Activated CD8-positive, alpha-beta memory T cell treated with anti-CD3 and anti-CD28 coated beads, Interleukin-2, amount 10 ng/mL, durations not matched to agents 7 days and 5 days (primary cell): ENCODE measurements at regions not wholly inside any gene's neighbourhood (a gene's known extent, or its start where the extent isn't known, plus 50 kb on each side); places are given as distances from the start of the nearest gene placed in this dataset.

Experiments
- ATAC-seq: fragments of 150-1000 bp; cut with Tn5 transposase; one replicate; pipeline ENCODE4 v1.10.0; 2021; ENCODE audit warnings: moderate library complexity
- CTCF ChIA-PET: fragments of 350-600 bp; sonication (Branson Sonifier 250); formaldehyde crosslinking; loops from one replicate; lab custom pipeline; 2021; ENCODE audit warnings: antibody characterized with exemption; lab: Charles Lee
- DNase-seq: peaks from one replicate; pipeline ENCODE4 v3.0.0-alpha.2; 2020
- H3K27ac Mint-ChIP-seq: one replicate; pipeline ENCODE4 v1.8.0; 2021; ENCODE audit warnings: mild to moderate bottlenecking, mixed read lengths
- H3K27me3 Mint-ChIP-seq: one replicate; pipeline ENCODE4 v1.8.0; 2021; ENCODE audit warnings: mixed read lengths
- H3K36me3 Mint-ChIP-seq: one replicate; pipeline ENCODE4 v1.8.0; 2021; ENCODE audit warnings: mild to moderate bottlenecking, mixed read lengths
- H3K4me1 Mint-ChIP-seq: one replicate; pipeline ENCODE4 v1.8.0; 2021; ENCODE audit warnings: mixed read lengths
- H3K4me3 Mint-ChIP-seq: one replicate; pipeline ENCODE4 v1.8.0; 2021; ENCODE audit warnings: mild to moderate bottlenecking, moderate library complexity, mixed read lengths
- H3K9me3 Mint-ChIP-seq: one replicate; pipeline ENCODE4 v1.8.0; 2022; ENCODE audit warnings: low read depth, mixed read lengths

GRCh38 chr9:23117616-23118015 is 671.0 kb downstream of the DMRTA1 start:
- Mint-ChIP-seq H3K36me3 (no peaks in the 10 kb centered on the region), H3K9me3 (peaks cover 1% of the 10 kb centered on the region), H3K4me1 (no peaks in the 10 kb centered on the region), H3K27me3 (no peaks in the 10 kb centered on the region), H3K27ac (no peak overlapping the region), H3K4me3 (no peak overlapping the region)
- no peak for ATAC-seq
- CTCF ChIA-PET, result no interaction called here
- no peak for DNase-seq

- no peak overlapping the region for H3K27ac Mint-ChIP-seq
- CTCF ChIA-PET, result no interaction called here
- DNase-seq, result no peak
- H3K4me3 Mint-ChIP-seq, result no peak overlapping the region
- no peak for ATAC-seq
- no peaks in the 10 kb centered on the region for H3K36me3 Mint-ChIP-seq
- no peaks in the 10 kb centered on the region for H3K9me3 Mint-ChIP-seq
- no peaks in the 10 kb centered on the region for H3K27me3 Mint-ChIP-seq
- no peaks in the 10 kb centered on the region for H3K4me1 Mint-ChIP-seq
Observed at GRCh38 chr9:23120630-23121029, 674.0 kb downstream of the DMRTA1 start.

DNA sequence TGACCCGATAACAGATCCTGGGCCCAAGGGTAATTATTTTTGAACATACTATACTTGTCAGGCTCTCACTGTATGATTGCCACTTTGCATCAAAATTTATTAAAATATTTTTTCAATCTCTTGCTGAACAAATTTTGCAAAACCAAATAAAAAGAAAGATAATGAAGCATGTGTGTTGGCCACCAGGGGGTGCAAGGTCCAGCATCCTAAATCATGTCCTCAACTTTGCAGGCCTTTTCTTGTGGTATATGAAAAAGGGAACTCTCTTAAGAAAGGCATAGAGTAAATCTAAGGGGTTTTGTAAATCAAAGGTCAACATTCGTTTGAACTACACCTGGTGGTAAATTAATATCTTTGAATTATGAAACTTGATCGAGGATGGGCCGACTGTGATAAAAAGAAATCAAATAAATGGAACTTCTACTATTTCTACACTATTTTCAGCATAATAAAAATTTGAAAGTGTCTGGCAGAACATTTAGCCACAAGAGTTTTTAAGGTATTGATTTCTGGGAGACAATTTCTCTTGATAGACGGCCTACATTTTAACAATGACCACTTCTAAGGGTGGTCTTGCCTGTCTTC is 676.5 kb downstream of the DMRTA1 start:
- DNase-seq, result no peak
- H3K27ac Mint-ChIP-seq, result no peak overlapping the region
- H3K9me3 Mint-ChIP-seq, result peaks cover 3% of the 10 kb centered on the region
- no peaks in the 10 kb centered on the region for H3K36me3 Mint-ChIP-seq
- no peak overlapping the region for H3K4me3 Mint-ChIP-seq
- ATAC-seq, result no peak
- CTCF ChIA-PET, result no interaction called here
- no peaks in the 10 kb centered on the region for H3K4me1 Mint-ChIP-seq
- H3K27me3 Mint-ChIP-seq, result no peaks in the 10 kb centered on the region

DNA sequence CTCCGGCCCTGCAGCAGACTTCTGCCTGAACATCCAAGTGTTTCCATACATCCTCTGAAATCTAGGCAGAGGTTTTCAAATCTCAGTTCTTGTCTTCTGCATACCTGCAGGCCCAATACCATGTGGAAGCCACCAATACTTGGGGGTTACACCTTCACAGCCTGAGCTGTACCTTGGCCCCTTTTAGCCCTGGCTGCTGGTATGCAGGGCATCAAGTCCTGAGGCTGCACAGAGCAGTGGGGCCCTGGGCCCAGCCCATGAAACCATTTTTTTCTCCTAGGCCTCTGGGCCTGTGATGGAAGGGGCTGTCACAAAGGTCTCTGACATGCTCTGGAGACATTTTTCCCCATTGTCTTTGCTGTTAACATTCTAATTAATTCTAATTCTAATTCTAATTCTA is 680.6 kb downstream of the ELAVL2 start:
- Mint-ChIP-seq H3K4me3 (no peak overlapping the region), H3K9me3 (peaks cover 18% of the 10 kb centered on the region), H3K27ac (no peak overlapping the region), H3K27me3 (no peaks in the 10 kb centered on the region), H3K36me3 (no peaks in the 10 kb centered on the region), H3K4me1 (no peaks in the 10 kb centered on the region)
- CTCF ChIA-PET, result no interaction called here
- ATAC-seq (no peak), DNase-seq (no peak)

GRCh38 chr9:23153058-23153457 is 673.0 kb downstream of the ELAVL2 start:
- Mint-ChIP-seq H3K27me3 (no peaks in the 10 kb centered on the region), H3K9me3 (peaks cover 2% of the 10 kb centered on the region), H3K4me1 (no peaks in the 10 kb centered on the region), H3K27ac (no peak overlapping the region), H3K4me3 (no peak overlapping the region), H3K36me3 (no peaks in the 10 kb centered on the region)
- CTCF ChIA-PET, result no interaction called here
- DNase-seq (no peak), ATAC-seq (no peak)

- CTCF ChIA-PET, result no interaction called here
- Mint-ChIP-seq H3K27ac (no peak overlapping the region), H3K27me3 (no peaks in the 10 kb centered on the region), H3K9me3 (peaks cover 6% of the 10 kb centered on the region), H3K4me3 (no peak overlapping the region), H3K36me3 (no peaks in the 10 kb centered on the region), H3K4me1 (no peaks in the 10 kb centered on the region)
- ATAC-seq (no peak), DNase-seq (no peak)
Observed at GRCh38 chr9:23160491-23160890, 665.5 kb downstream of the ELAVL2 start.

GRCh38 chr9:23160952-23161469 is 665.0 kb downstream of the ELAVL2 start:
- Mint-ChIP-seq H3K9me3 (peaks cover 11% of the 10 kb centered on the region), H3K4me3 (no peak overlapping the region), H3K27me3 (no peaks in the 10 kb centered on the region), H3K4me1 (no peaks in the 10 kb centered on the region), H3K36me3 (no peaks in the 10 kb centered on the region), H3K27ac (no peak overlapping the region)
- no peak for ATAC-seq
- CTCF ChIA-PET, result no interaction called here
- DNase-seq, result no peak

DNA sequence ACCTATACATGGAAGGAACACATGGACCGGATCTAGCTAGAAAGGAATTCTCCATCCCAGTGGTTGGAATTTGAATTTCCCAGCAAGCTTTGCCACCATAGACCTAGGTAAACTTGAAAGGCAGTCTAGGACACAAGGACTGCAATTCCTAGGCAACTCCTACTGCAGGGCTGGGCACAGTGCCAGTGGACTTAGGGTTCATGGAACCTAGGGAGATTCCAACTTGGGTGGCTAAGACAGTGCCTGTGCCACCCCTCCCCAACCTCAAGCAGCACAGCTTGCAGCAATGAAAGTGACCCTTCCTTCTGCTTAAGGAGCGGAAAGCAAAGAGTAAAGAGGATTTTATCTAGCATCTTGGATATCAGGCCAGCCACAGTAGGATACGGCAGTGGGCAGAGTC is 663.3 kb downstream of the ELAVL2 start:
- H3K27me3 Mint-ChIP-seq, result no peaks in the 10 kb centered on the region
- CTCF ChIA-PET, result no interaction called here
- peaks cover 11% of the 10 kb centered on the region for H3K9me3 Mint-ChIP-seq
- H3K27ac Mint-ChIP-seq, result no peak overlapping the region
- ATAC-seq (no peak), DNase-seq (no peak)
- H3K36me3 Mint-ChIP-seq, result no peaks in the 10 kb centered on the region
- H3K4me3 Mint-ChIP-seq, result no peak overlapping the region
- no peaks in the 10 kb centered on the region for H3K4me1 Mint-ChIP-seq

- Mint-ChIP-seq H3K9me3 (no peaks in the 10 kb centered on the region), H3K27me3 (no peaks in the 10 kb centered on the region), H3K27ac (no peak overlapping the region), H3K4me3 (no peak overlapping the region), H3K4me1 (no peaks in the 10 kb centered on the region), H3K36me3 (no peaks in the 10 kb centered on the region)
- no peak for ATAC-seq
- CTCF ChIA-PET, result no interaction called here
- DNase-seq, result no peak
Observed at GRCh38 chr9:23171479-23171878, 654.6 kb downstream of the ELAVL2 start.

DNA sequence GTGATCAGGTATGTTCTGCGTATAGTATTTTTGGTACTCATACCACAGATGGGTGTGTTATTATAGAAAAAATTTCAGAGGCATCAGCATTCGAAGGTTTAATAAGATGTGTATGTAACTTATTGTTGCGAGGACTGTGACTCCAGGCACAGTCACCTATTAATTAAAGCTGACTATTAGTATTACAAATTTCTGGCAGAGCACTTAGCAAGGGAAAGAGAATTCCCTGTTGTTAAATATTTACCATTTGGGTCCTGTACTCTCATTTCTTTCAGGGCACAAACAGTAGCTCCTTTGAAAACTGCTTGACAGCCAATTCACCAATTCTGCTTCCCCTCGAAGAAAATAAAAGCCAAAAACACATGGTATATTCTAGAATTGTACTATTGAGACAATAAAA is 653.8 kb downstream of the ELAVL2 start:
- no peaks in the 10 kb centered on the region for H3K4me1 Mint-ChIP-seq
- ATAC-seq, result no peak
- no peak for DNase-seq

DNA sequence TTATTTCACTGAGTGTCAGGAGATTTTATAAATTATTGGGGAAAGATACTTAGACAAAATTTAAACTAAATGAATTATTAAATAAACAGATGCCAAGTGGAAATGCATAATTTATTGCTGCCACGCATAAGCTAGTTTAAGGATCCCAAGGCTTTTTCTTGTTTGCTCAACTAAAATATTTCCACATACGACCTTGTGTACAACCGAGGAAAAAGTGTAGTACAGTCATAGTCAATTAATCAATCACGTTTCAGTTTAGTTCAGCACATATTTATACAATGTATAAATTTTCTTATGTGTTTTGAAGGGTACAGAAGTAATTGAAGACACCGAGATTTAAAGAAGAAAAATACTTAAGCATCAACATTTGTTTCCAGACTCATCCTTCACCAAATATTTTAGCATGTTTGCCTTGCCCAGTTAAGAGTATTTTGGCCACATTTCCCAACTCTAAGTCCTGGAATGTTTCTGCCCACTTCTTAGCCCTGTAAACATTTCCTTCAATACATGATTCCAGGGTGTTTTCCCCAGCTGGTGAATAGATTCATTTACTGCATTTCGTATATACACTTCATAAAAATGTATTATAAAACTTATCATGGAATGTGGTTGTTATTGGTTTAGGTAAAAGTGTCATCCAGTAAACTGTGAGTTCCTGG is 652.9 kb downstream of the ELAVL2 start:
- Mint-ChIP-seq H3K36me3 (no peaks in the 10 kb centered on the region), H3K4me3 (no peak overlapping the region), H3K4me1 (no peaks in the 10 kb centered on the region), H3K27ac (no peak overlapping the region), H3K9me3 (no peaks in the 10 kb centered on the region), H3K27me3 (no peaks in the 10 kb centered on the region)
- no peak for DNase-seq
- CTCF ChIA-PET, result no interaction called here
- no peak for ATAC-seq

More for the DNA sequence above, 653.8 kb downstream of the ELAVL2 start:
- CTCF ChIA-PET, result no interaction called here
- Mint-ChIP-seq H3K27me3 (no peaks in the 10 kb centered on the region), H3K4me3 (no peak overlapping the region), H3K27ac (no peak overlapping the region), H3K9me3 (no peaks in the 10 kb centered on the region), H3K36me3 (no peaks in the 10 kb centered on the region)

DNA sequence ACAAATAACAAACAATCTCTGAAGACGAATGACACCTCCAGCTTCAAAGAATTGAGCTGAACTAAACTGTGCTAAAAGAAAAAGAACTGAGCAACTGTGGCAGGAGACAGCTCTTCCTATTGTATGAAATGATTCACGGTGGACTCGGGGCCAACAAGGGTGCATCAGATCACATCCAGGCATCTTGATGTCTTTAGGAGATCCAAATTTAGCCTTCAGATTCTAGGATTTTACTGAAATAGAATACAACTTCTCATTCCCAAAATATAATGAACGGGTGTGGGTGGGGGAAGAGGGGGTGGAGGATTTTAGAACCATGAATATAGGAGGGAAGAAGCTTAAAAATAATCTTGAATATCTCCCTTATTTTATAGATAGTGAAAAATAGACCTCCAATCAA is 631.8 kb downstream of the ELAVL2 start:
- CTCF ChIA-PET, result no interaction called here

GRCh38 chr9:23215688-23216087 is 610.4 kb downstream of the ELAVL2 start:
- H3K27ac Mint-ChIP-seq, result no peak overlapping the region
- no peaks in the 10 kb centered on the region for H3K27me3 Mint-ChIP-seq
- H3K4me3 Mint-ChIP-seq, result no peak overlapping the region
- no peak for ATAC-seq
- CTCF ChIA-PET, result no interaction called here
- DNase-seq, result no peak
- H3K9me3 Mint-ChIP-seq, result peaks cover 4% of the 10 kb centered on the region
- no peaks in the 10 kb centered on the region for H3K36me3 Mint-ChIP-seq
- no peaks in the 10 kb centered on the region for H3K4me1 Mint-ChIP-seq

More for the DNA sequence above, 631.8 kb downstream of the ELAVL2 start:
- ATAC-seq (no peak), DNase-seq (no peak)
- Mint-ChIP-seq H3K4me1 (no peaks in the 10 kb centered on the region), H3K27me3 (no peaks in the 10 kb centered on the region), H3K4me3 (no peak overlapping the region), H3K27ac (no peak overlapping the region), H3K9me3 (peaks cover 7% of the 10 kb centered on the region), H3K36me3 (no peaks in the 10 kb centered on the region)

GRCh38 chr9:23219471-23219870 is 606.6 kb downstream of the ELAVL2 start:
- CTCF ChIA-PET, result interaction anchor here (0.7 kb wide), 1 partner anchor 11 kb away, joined by 3 read pairs; no protein-coding TSS in a partner anchor
- no peak for DNase-seq
- peaks cover 4% of the 10 kb centered on the region for H3K9me3 Mint-ChIP-seq
- H3K27ac Mint-ChIP-seq, result no peak overlapping the region
- no peaks in the 10 kb centered on the region for H3K27me3 Mint-ChIP-seq
- no peaks in the 10 kb centered on the region for H3K36me3 Mint-ChIP-seq
- no peak overlapping the region for H3K4me3 Mint-ChIP-seq
- ATAC-seq, result no peak
- no peaks in the 10 kb centered on the region for H3K4me1 Mint-ChIP-seq
